GM06990 (cell line): ENCODE measurements at regions not wholly inside any gene's neighbourhood (a gene's known extent, or its start where the extent isn't known, plus 50 kb on each side); places are given as distances from the start of the nearest gene placed in this dataset.

Source experiments
- DNase-seq: peaks from one replicate; pipeline ENCODE4 v3.0.0-alpha.2; 2011; ENCODE audit not compliant: insufficient read length; ENCODE audit errors: extremely low read depth
- H3K27me3 ChIP-seq: replicated peaks from 2 replicates; pipeline ENCODE4 v1.6.0; 2011; ENCODE audit warnings: low read length; ENCODE audit not compliant: control insufficient read depth, insufficient read depth
- H3K36me3 ChIP-seq: 2 replicates; pipeline ENCODE4 v1.5.1; 2011; ENCODE audit warnings: low read length; ENCODE audit not compliant: control insufficient read depth, insufficient read depth
- H3K4me3 ChIP-seq: replicated peaks from 2 replicates; pipeline ENCODE4 v1.5.1; 2011; ENCODE audit warnings: low read depth, mild to moderate bottlenecking, control low read depth, low read length
- CTCF ChIP-seq: IDR thresholded peaks from 2 replicates; pipeline ENCODE4 v1.5.1; 2011; ENCODE audit warnings: low read length, control low read depth, mild to moderate bottlenecking, inconsistent platforms; ENCODE audit not compliant: insufficient read depth, poor library complexity, severe bottlenecking

GRCh38 chr11:41660585-41660984 lies 201.1 kb upstream of the LRRC4C start:
- Histone ChIP-seq H3K27me3 (no peaks in the 10 kb centered on the region), H3K36me3 (no peaks in the 10 kb centered on the region), H3K4me3 (no peak overlapping the region)
- DNase-seq = no peak
- TF ChIP-seq CTCF = peak; percentile 5

GRCh38 chr11:41665441-41666360 lies 206.2 kb upstream of the LRRC4C start:
- no peak for TF ChIP-seq CTCF
- Histone ChIP-seq H3K36me3 (no peaks in the 10 kb centered on the region), H3K27me3 (no peaks in the 10 kb centered on the region), H3K4me3 (no peak overlapping the region)
- no peak for DNase-seq

- TF ChIP-seq CTCF = no peak
- Histone ChIP-seq H3K36me3 (no peaks in the 10 kb centered on the region), H3K27me3 (no peaks in the 10 kb centered on the region), H3K4me3 (no peak overlapping the region)
- DNase-seq = no peak
These were observed 207.7 kb upstream of the LRRC4C start for GRCh38 chr11:41666951-41667653.

GRCh38 chr11:41675205-41675604 lies 215.8 kb upstream of the LRRC4C start:
- no peaks in the 10 kb centered on the region for H3K27me3 ChIP-seq
- no peaks in the 10 kb centered on the region for H3K36me3 ChIP-seq
- TF ChIP-seq CTCF = no peak
- no peak for DNase-seq
- H3K4me3 ChIP-seq = no peak overlapping the region

- DNase-seq = no peak
- TF ChIP-seq CTCF = no peak
- no peaks in the 10 kb centered on the region for H3K27me3 ChIP-seq
These were observed 253.6 kb upstream of the LRRC4C start for GRCh38 chr11:41713030-41713429.

More at GRCh38 chr11:41713030-41713429, 253.6 kb upstream of the LRRC4C start:
- H3K4me3 ChIP-seq = no peak overlapping the region
- H3K36me3 ChIP-seq = no peaks in the 10 kb centered on the region
